ENCODE measurements at regions not wholly inside any gene's neighbourhood (a gene's known extent, or its start where the extent isn't known, plus 50 kb on each side); places are given as distances from the start of the nearest gene placed in this dataset.

- no peaks in the 10 kb centered on the region for H3K36me3 Mint-ChIP-seq (ENCODE audit: insufficient read depth, unreplicated experiment)
- ChIA-PET CTCF (no interaction called here), POLR2A (no interaction called here)
- DNase-seq: no peak
- H3K9me3 Mint-ChIP-seq (ENCODE audit: unreplicated experiment): no peaks in the 10 kb centered on the region
- intact Hi-C loops (cut with micrococcal nuclease; ENCODE audit: unreplicated experiment): no loop called here
- H3K4me1 Mint-ChIP-seq (ENCODE audit: low read depth, unreplicated experiment): peaks cover 7% of the 10 kb centered on the region
- H3K4me1 ChIP-seq: no peaks in the 10 kb centered on the region
- no peak overlapping the region for H3K4me3 ChIP-seq (ENCODE audit: low read depth, low read length)
- no peak for TF ChIP-seq CTCF (IDR thresholded peaks at IDR 0.05; ENCODE audit: insufficient read depth in 1 of 2, low read depth in 1 of 2, low read length in 1 of 2, severe bottlenecking in 1 of 2, unreplicated experiment in 1 of 2)
- no peaks in the 10 kb centered on the region for H3K9me3 ChIP-seq
- H3K27me3 Mint-ChIP-seq (ENCODE audit: insufficient read depth, unreplicated experiment): peaks cover 8% of the 10 kb centered on the region
- H3K4me3 Mint-ChIP-seq (ENCODE audit: unreplicated experiment): no peak overlapping the region
- no TSS peak for BruUV-seq (replicated peaks)
- H3K27me3 ChIP-seq (replicated peaks; ENCODE audit: control insufficient read depth, insufficient read depth, low read length): no peaks in the 10 kb centered on the region
- no peak overlapping the region for H3K27ac Mint-ChIP-seq (ENCODE audit: unreplicated experiment)
- no peaks in the 10 kb centered on the region for H3K36me3 ChIP-seq (ENCODE audit: control insufficient read depth, insufficient read depth, low read length)
Observed at GRCh38 chr13:107254392-107254791, 686.5 kb upstream of the ARGLU1 start.

- no peaks in the 10 kb centered on the region for H3K36me3 Mint-ChIP-seq (ENCODE audit: insufficient read depth, unreplicated experiment)
- Histone ChIP-seq H3K27me3 (replicated peaks; ENCODE audit: control insufficient read depth, insufficient read depth, low read length) (no peaks in the 10 kb centered on the region), H3K4me1 (no peaks in the 10 kb centered on the region), H3K9me3 (no peaks in the 10 kb centered on the region), H3K36me3 (ENCODE audit: control insufficient read depth, insufficient read depth, low read length) (no peaks in the 10 kb centered on the region), H3K4me3 (ENCODE audit: low read depth, low read length) (no peak overlapping the region)
- BruUV-seq (replicated peaks): no TSS peak
- peaks cover 3% of the 10 kb centered on the region for H3K27me3 Mint-ChIP-seq (ENCODE audit: insufficient read depth, unreplicated experiment)
- H3K4me3 Mint-ChIP-seq (ENCODE audit: unreplicated experiment): no peak overlapping the region
- H3K9me3 Mint-ChIP-seq (ENCODE audit: unreplicated experiment): no peaks in the 10 kb centered on the region
- no peak for DNase-seq
- peaks cover 7% of the 10 kb centered on the region for H3K4me1 Mint-ChIP-seq (ENCODE audit: low read depth, unreplicated experiment)
- no peak overlapping the region for H3K27ac Mint-ChIP-seq (ENCODE audit: unreplicated experiment)
- ChIA-PET POLR2A (no interaction called here), CTCF (interaction anchor here (0.5 kb wide), 1 partner anchor 195 kb away, joined by 3 read pairs; no protein-coding TSS in a partner anchor)
- no peak for TF ChIP-seq CTCF (IDR thresholded peaks at IDR 0.05; ENCODE audit: insufficient read depth in 1 of 2, low read depth in 1 of 2, low read length in 1 of 2, severe bottlenecking in 1 of 2, unreplicated experiment in 1 of 2)
- intact Hi-C loops (cut with micrococcal nuclease; ENCODE audit: unreplicated experiment): no loop called here
Observed at GRCh38 chr13:107252428-107252827, 684.5 kb upstream of the ARGLU1 start.

- H3K4me1 ChIP-seq: no peaks in the 10 kb centered on the region
- intact Hi-C loops (cut with micrococcal nuclease; ENCODE audit: unreplicated experiment): no loop called here
- POLR2A ChIA-PET: no interaction called here
- no peaks in the 10 kb centered on the region for H3K9me3 ChIP-seq
- no peaks in the 10 kb centered on the region for H3K27me3 ChIP-seq (replicated peaks; ENCODE audit: control insufficient read depth, insufficient read depth, low read length)
- no peak for DNase-seq
- Mint-ChIP-seq H3K36me3 (ENCODE audit: insufficient read depth, unreplicated experiment) (no peaks in the 10 kb centered on the region), H3K27me3 (ENCODE audit: insufficient read depth, unreplicated experiment) (peaks cover 3% of the 10 kb centered on the region), H3K9me3 (ENCODE audit: unreplicated experiment) (no peaks in the 10 kb centered on the region), H3K27ac (ENCODE audit: unreplicated experiment) (no peak overlapping the region), H3K4me3 (ENCODE audit: unreplicated experiment) (no peak overlapping the region), H3K4me1 (ENCODE audit: low read depth, unreplicated experiment) (peaks cover 7% of the 10 kb centered on the region)
- no peaks in the 10 kb centered on the region for H3K36me3 ChIP-seq (ENCODE audit: control insufficient read depth, insufficient read depth, low read length)
- TF ChIP-seq CTCF (IDR thresholded peaks at IDR 0.05; ENCODE audit: insufficient read depth in 1 of 2, low read depth in 1 of 2, low read length in 1 of 2, severe bottlenecking in 1 of 2, unreplicated experiment in 1 of 2): no peak
- no peak overlapping the region for H3K4me3 ChIP-seq (ENCODE audit: low read depth, low read length)
- CTCF ChIA-PET: interaction anchor here (0.5 kb wide), 1 partner anchor 195 kb away, joined by 3 read pairs; no protein-coding TSS in a partner anchor
- BruUV-seq (replicated peaks): no TSS peak
Observed at GRCh38 chr13:107252021-107252420, 684.1 kb upstream of the ARGLU1 start.
